ENCODE measurements at regions not wholly inside any gene's neighbourhood (a gene's known extent, or its start where the extent isn't known, plus 50 kb on each side); places are given as distances from the start of the nearest gene placed in this dataset.

- TF ChIP-seq CTCF (IDR thresholded peaks at IDR 0.05), result no peak
- TF ChIP-seq POLR2AphosphoS5 (IDR thresholded peaks at IDR 0.05; ENCODE audit: low read depth, low read length), result no peak
- no peak for TF ChIP-seq REST (IDR thresholded peaks at IDR 0.05; ENCODE audit: insufficient read depth in 1 of 2, low read depth in 2 of 2, low read length in 1 of 2)
- TF ChIP-seq TCF7L2 (IDR thresholded peaks at IDR 0.05; ENCODE audit: low read depth, low read length), result no peak
- TF ChIP-seq SIN3A (IDR thresholded peaks at IDR 0.05; ENCODE audit: borderline replicate concordance, insufficient read depth, low read depth, low read length), result no peak
These were observed 145.6 kb upstream of the CALCR start for GRCh38 chr7:93720106-93720505.
